GM21786 (cell line): ENCODE measurements at regions not wholly inside any gene's neighbourhood (a gene's known extent, or its start where the extent isn't known, plus 50 kb on each side); places are given as distances from the start of the nearest gene placed in this dataset.

ENCODE experiments used
- ATAC-seq: cut with Tn5 transposase; IDR thresholded peaks from one replicate; pipeline ENCODE4 v1.9.1; 2021; ENCODE audit not compliant: unreplicated experiment

DNA sequence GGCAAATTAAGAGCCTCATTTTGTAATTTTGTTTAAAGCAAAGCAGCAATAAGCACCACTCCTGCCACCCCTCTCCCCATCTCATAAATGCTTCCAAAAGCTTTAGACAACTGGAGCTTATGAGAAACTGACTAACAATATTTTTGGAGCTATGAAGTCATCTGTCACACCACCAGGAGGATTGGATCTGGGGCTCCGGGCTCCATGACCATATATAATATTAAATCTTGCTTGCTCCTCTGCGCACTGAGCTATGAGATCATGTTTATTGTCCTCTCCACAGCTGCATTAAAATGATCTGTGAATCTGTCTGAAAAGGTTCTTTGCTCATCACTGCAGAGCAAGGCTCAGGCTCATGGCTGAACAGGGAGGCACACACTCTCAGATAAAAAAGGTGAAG, 323.7 kb downstream of the ZNF621 start:
- no peak for ATAC-seq

DNA sequence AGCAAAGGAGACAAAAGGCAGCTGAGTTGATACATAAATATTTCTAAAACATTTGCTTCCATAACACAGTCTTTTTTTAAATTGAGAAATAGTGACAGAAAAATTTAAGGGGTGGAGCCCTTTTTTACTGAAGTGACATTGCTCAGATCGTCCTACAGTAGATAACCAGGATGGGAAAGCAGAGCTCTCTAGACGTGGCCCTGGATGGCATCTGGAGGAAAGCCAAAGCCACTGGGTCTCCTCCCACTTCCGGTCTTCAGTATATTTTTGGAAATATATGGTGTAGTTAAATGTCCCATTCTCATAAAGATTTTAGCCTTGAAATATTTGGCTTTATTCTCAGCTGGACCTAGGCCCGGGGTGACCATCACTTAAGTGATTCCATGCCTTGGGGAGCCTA, 326.1 kb downstream of the ZNF621 start:
- no peak for ATAC-seq

DNA sequence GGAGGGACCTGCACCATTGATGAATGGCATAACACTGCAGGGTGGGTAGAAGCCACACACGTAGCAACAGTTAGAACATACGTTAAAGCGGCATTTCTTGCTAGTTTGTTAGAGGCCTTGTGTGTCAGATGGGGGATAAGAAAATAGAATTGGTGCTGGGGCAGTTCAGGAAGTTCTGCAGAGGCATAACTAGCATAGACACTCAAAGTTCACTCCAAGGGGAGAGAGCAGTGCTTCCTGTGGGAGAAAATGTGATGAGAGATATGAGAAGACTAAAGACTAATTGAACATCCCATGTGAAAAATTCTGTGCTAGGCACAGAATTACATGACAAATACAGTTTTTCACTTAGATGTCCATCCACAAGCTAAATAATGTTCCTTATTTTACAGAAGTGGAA, 327.1 kb downstream of the ZNF621 start:
- ATAC-seq = no peak

DNA sequence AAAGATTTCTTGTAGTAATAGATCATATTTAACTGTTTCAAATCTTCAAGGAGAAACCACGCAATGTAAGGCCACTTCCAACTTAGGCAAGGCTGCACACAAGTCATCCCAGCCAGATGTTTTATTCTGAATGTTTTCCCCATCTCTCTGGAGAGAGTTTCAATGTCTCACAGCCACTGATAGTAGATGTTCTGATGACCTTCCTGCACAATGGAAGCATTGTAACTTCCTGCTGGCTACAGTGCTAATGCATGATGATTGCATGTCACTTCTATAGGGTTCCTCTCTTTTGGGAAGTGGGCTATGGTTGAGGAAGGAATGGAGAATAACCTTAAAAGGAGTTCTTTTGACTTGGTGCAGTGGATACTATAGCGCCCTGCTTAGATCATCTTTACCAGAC, 328.0 kb downstream of the ZNF621 start:
- no peak for ATAC-seq

DNA sequence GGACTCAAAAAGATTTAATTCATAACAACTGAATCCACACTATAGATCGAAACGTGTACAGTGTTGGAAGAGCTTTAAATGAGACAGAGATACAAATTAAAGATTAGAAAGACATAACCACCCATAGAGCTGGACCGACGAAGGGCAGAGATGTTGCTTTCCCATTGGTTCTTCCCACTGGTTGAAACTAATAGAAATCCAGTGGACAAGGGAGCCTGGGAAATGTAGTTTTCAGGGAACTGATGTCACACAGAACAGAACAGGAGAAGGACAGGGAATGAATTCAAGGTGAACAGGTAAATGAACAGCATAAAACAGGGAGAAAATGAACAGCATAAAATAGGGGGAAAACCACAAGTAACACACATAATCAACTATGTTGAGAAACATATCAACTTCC, 328.7 kb downstream of the ZNF621 start:
- no peak for ATAC-seq

DNA sequence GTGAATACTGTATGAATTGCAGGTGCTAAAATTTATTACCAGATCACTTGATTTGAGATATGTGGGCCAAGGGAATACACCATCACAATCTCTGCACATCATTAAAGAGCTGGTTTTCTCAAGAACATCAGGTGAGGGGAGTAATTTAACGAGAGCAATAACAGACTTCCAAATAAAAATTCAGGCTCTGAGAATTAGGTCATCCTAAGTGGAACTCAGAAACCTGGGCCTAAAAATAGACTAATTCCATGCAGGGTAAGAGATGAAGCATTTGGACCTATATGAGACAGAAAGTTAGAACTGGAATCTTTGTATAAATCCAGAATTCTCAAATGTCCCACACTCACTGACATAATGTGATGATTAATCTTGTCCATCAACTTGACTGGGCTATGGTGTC, 331.1 kb downstream of the ZNF621 start:
- ATAC-seq = no peak

DNA sequence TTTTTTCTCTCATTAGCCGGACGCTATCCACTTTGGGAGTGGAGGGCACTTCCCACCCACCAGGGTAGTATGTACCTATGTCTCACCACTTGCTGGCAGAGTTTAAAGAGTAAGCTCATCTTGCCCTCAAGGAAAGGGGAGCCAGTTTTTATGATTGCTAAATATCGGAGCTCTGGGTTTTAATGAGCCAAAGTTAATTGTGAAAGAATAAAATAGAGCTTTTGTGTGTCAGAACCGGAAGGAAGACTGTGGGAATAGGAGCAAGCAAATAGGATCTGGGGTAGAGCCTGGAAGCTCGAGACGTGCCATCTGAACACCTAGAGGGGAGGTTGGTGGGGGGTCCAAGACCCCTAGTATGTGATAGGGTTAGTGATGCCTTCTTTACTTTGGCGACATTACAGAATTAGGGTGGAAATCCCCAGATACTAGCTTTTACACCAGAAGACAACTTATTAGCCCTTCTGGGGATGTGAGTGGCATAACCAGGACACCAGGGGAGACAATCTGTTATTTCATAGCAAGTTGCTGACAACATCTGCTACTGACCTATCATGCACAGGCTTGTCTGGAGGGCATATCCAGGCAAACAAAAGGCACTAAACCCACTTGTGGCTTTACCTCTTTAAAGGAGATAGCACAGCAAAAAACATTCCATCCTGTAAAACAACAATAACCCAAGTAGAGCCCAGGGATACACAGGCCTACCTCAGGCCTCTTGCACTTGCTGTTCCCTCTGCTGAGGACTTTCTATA, 333.8 kb downstream of the ZNF621 start:
- no peak for ATAC-seq

DNA sequence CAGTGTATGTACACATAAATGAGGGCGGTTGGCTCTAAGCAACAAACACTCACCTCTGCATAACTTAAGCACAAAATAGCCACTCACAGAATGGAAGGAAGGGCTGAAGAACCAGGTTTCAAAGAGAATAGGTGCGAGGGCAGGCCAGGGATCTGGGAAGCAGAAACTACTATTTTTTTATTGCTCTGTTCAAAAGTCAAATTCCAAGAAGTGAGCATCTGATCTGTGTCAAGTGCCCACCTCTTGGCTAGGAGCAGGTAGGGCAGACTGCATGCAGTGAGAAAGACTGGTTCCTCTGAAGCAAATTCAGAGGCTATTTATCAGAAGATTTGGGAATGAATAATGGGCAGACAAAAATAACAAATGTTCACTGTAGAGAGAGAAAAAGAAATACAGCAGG, 336.4 kb upstream of the CTNNB1 start:
- ATAC-seq = no peak

DNA sequence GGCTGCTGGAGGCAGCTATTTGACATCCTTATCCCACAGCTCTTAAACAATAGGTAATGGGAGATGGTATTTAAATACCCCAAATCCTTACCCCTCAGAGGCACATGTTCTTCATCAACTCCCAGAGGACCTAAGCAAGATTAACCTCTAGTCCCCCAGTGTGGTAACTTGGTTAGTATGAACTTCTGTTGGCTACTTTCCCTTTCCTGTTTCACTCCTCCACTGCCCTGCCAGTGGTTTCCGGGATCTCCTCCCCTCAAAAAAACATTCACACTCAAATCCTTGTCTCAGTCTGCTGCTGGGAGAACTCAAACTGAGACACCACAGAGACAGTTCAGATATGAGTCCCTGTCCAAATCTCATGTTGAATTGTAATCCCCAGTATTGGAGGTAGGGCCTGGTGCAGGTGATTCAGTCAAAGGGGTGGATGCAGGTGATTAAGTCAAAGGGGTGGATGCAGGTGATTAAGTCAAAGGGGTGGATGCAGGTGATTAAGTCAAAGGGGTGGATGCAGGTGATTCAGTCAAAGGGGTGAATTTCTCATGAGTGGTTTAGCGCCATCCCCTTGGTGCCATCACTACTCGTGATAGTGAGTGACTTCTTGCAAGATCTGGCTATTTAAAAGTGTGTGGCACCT, 335.0 kb upstream of the CTNNB1 start:
- ATAC-seq = no peak

DNA sequence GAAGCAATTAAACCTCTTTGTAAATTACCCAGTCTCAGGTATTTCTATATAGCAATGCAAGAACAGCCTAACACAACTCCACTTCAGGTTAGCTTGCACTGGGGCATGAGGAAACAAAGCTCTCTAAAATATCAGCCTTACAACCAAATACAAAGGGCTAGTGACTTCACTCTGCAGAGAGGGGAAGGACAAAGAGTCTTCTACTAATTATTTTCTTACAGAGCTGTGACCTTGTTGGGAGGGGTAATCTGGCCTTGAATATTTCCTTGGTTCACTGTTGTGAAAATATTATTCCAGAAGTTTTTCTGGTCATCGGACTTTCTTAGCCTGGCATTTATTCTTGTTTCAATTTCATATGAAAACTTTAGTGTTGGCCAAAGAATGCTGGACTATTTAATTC, 334.4 kb upstream of the CTNNB1 start:
- no peak for ATAC-seq

DNA sequence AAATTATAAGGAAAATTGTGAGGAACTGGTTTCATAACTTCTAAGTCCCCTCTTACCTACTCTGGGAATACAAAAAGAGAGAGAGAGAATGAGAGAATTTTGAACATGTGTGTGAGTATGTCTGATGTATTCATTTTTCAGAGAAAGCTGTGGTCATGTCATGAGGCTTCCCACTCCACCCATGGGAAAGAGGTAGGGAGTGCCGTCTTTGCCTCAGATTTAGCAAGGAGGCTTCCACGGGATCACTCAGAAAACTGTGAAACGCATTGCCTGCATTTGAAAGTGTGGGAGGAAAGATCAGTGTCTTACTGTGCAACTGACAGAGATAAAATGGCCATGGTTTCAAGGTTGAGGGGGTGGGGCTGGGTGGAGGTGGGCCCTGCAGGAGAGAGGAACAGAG, 331.5 kb upstream of the CTNNB1 start:
- ATAC-seq = no peak

DNA sequence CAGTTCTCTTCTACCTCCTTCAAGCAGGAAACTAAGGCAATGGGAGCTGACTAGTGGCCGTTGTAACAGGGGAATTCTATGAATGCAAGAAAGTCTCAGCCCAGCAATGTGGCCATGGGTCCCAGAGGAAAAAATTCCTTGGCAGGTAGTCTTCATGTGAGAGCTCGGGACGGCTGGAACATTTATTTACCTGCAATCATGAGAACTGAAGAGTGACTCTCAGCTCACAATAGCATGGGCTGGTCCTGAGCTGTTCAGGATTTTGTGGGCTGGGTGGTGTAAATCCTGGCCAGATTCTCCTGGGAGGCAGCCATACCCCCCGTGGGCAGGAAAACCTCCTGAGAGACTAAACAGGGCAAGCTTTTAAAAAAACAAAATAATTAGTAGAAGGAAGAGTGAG, 330.3 kb upstream of the CTNNB1 start:
- no peak for ATAC-seq

DNA sequence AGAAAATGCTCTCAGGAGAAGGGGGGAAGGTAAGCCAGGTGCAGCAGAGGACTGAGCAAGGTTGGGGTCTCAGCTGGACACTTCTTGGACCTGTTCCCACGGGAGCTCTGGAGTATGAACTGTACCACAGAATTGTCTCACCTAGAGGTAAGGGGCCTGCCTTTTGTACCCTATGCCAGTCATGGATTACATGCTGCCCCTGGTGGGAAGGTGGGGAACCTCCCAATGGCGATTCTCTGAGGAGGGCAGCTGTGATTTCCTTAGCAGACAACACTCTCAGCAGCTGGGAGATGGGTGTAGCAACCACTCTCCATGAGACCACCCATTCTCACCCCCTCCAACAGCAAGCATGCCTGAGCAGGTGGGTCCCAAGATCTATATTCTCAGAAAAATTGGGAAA, 329.4 kb upstream of the CTNNB1 start:
- no peak for ATAC-seq

DNA sequence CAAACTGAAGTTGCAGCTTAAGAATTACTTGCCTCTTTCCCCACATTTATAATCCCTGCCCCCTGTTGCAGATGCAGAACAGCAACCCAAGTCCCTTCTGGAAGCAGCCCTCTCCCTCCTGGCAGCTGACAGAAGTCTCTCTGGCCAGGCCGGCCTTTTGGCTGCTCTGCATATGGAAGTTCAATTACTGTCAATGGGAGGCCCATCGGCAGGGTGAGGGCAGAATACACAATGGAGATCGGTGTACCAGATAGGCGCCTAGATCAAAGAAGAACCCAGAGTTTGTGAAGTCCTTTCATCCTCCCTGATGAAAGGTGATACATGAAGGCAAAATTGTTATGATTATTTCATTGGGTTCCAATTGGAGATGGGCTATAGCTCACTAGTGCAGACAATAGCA, 327.9 kb upstream of the CTNNB1 start:
- ATAC-seq = no peak

DNA sequence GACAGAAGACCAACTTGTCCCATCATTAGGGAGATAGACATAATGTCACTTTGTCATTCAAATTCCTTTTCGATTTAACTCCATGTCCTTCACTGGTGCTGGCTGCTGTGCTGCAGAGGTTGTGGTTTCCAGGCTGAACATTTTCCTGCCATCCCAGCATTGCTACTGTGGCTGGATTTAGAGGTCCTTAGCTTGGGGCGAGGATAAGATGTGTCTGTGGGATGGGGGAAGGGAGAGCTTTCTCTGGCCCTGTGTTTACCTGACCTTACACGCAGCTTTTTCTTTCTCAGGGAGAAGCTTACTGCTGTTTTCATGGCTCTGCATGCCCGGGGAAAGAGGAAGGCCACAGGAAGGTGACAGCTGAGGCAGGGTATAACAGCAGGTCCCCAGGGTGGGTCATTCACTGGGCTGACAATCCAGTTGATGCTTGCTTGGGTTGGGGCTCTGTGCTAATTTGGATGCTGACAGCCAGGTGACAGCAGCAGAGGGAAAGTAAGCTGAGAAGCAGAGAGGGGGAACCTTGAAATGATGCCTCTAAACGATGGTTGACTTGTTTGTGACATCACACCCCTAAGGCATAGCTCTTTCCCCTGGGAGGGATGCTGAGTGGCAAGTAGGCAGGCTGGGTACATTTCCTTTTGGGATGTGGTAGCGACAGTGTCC, 326.9 kb upstream of the CTNNB1 start:
- no peak for ATAC-seq

DNA sequence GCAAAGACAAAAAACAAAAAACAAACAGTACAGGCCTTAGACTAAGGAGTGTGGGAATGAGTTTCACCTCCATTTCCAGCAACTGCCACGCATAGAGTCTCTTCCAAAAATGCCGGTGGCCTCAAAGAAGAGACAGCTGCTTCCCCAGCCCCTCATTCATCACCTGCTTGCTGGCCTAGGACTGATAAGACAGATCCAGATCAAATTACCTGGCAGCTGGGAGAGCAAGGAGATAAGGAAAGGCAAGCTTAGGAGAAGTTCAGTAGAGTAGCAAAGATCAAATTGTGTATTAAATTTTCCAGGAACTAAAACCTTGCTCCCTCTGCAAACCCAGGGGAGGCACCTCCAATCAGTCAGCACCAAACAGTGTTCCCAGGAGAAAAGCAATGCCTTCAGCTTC, 325.8 kb upstream of the CTNNB1 start:
- ATAC-seq = no peak

DNA sequence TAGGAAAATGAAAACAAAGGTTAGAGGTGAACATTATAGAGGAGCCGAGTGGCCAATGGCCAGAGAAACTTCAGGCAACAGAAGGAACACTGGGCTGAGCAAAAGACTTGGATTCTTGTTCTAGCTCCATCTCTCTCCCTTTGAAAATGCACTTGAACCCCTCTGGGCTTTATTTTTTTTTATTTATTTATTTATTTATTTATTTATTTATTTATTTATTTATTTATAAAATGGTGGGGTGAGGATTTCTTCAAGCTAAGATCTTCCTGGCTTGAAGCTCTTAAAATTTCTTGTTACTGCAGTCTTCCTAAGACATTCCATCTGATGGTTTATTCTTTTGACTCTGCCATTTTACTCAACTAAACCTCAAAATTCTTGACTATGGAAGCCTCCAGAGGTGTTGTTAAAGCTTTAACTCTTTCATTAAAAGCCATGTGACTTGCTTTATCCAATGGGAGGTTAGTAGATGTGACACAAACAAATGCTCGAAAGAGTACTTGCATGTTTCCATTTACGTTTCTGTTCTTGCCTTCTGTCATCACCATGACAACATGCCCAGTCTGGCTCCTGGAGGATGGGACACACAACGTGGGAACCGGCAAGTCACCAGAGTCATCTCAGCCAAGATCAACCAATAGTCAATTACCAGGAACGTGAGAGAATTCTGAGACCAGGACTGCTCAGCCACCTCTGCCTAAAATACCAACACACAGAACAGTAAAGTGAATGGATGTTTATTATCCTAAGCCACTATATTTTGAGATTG, 325.2 kb upstream of the CTNNB1 start:
- ATAC-seq = no peak

DNA sequence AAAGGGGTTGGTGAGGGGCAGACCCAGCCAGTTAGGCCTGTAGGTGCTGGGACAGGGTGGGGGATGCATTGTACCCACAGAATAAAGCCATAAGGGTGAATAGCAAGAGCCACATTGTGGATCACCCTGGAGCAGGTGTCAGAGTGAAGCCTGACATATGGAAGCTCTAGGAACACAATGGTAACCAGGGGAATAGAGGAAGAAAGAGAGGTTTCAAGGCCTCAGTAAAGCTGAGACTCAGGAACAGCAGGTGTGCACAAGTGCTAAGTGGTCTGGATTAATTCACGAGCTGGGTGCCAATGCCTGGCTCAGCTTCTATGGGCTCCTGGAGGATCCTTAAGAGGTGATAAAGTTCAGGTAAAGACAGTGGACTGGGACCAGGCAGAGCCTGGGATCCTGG, 323.7 kb upstream of the CTNNB1 start:
- ATAC-seq = no peak

DNA sequence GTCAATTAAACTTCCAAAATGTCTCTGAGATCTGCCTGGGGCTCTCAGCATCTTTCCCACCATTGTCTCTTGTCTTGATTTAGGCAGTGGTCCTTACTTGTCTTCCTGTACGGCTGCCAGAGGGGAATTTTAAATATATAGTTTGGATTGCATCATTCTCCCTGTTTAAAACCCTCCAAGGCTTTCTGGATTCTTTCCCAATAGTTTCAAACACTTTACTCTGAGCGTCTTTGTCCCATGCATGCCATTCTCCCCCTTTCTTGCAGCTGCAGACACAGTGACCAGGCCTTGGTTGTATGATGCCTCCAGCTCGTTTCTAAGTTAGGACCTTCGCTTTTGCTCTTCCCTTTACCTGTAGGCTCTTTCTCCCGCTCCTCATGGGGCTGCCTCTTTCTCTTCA, 323.3 kb upstream of the CTNNB1 start:
- ATAC-seq = no peak

DNA sequence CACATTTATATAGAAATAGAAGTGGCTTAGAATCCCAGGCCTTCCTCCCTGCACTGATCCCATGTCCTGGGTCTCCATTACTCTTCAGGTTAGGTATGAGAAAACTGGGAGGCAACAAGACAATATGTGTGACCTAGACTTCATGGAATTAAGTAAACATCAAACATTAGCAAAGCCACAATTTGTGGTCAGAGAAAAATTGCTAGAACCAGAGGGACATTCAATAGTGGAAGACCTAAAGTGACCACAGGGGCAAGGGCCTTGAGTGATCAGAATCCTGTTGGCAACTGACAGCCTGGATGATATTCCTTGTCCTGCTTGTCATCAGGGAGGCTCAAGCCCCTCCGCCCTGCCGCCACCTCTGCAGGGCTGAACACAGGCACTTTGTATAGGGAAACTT, 322.8 kb upstream of the CTNNB1 start:
- no peak for ATAC-seq

DNA sequence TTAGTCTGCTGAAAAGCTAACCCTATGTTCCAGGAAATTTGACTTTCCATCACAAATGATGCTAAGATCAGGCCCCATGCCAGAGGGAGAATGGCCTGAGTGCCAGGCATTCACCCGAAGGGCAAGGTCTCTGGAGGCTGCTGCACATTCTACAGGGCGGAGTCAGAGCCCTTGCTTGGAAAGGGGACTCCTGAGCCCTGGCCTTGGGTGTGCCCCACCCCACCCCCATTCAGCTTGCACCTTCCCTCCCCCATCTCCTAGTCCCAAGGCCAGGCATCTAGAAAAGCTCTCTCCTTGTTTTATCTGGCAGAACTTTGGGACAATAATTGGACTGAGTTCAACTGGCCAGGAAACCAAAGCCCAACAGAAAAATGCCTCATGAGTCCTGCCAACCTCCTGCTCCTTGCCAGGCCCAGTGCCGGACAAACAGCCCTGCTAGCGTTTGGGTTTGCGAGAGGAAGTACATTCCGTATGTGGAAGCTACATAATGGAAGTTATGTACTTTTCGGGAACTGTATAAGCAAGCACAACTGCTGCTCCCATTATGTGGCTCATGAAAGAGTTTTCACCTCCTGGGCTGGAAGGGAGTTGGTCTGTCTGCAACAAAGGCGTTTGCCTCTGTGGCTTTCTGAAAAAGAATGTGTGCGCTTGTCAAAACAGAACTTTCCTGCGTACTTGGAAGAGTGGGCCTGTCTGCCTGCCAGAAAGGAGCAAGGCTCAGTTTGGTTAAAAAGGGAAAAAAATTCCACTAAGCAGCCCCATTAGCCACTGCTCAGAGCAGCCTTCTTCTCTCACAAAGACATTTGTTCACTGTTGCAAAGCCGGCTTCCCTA, 321.5 kb upstream of the CTNNB1 start:
- ATAC-seq = no peak
